Neural cell (in vitro differentiated cells): ENCODE measurements at regions not wholly inside any gene's neighbourhood (a gene's known extent, or its start where the extent isn't known, plus 50 kb on each side); places are given as distances from the start of the nearest gene placed in this dataset.

Source experiments
- H2AFZ ChIP-seq: fragments of 200-600, 300-800 bp; sonication (generic), shearing (Covaris generic); 2 replicates; pipeline ENCODE4 v1.6.0; 2014; ENCODE audit warnings: low read depth, mild to moderate bottlenecking, antibody characterized with exemption, low read length, moderate library complexity
- H3F3A ChIP-seq: fragments of 200-600 bp; shearing (Covaris generic); 2 replicates; pipeline ENCODE4 v1.6.1; 2016; ENCODE audit warnings: mild to moderate bottlenecking, moderate library complexity, mixed read lengths, antibody characterized with exemption, low read length; ENCODE audit not compliant: insufficient read depth, poor library complexity, severe bottlenecking
- H3K27ac ChIP-seq: fragments of 200-600, 300-800 bp; sonication (generic), shearing (Covaris generic); 2 replicates; pipeline ENCODE4 v1.5.1; 2014; ENCODE audit warnings: mild to moderate bottlenecking, low read length, moderate library complexity
- H3K27me3 ChIP-seq: fragments of 300-800, 200-600 bp; sonication (generic), shearing (Covaris generic); 2 replicates; pipeline ENCODE4 v1.6.0; 2014; ENCODE audit warnings: mild to moderate bottlenecking, low read depth, low read length, moderate library complexity; ENCODE audit not compliant: insufficient read depth
- H3K36me3 ChIP-seq: fragments of 300-800, 200-600 bp; sonication (generic), shearing (Covaris generic); 2 replicates; pipeline ENCODE4 v1.5.1; 2014; ENCODE audit warnings: mild to moderate bottlenecking, antibody characterized with exemption, low read length, moderate library complexity; ENCODE audit not compliant: insufficient read depth
- H3K4me2 ChIP-seq: fragments of 300-800, 200-600 bp; sonication (generic), shearing (Covaris generic); 2 replicates; pipeline ENCODE4 v1.6.0; 2014; ENCODE audit warnings: mild to moderate bottlenecking, low read length
- H3K4me3 ChIP-seq: fragments of 300-800, 200-600 bp; sonication (generic), shearing (Covaris generic); 2 replicates; pipeline ENCODE4 v1.5.1; 2014; ENCODE audit warnings: mild to moderate bottlenecking, low read length, moderate library complexity
- H3K79me2 ChIP-seq: fragments of 200-600 bp; shearing (Covaris generic); replicated peaks from 2 replicates; pipeline ENCODE4 v1.6.0; 2014; ENCODE audit warnings: mild to moderate bottlenecking, low read length, moderate library complexity; ENCODE audit not compliant: insufficient read depth
- H3K9ac ChIP-seq: fragments of 300-800, 200-600 bp; sonication (generic), shearing (Covaris generic); 2 replicates; pipeline ENCODE4 v1.6.1; 2016; ENCODE audit warnings: mild to moderate bottlenecking, low read length, mixed read lengths
- H3K9me2 ChIP-seq: fragments of 200-600 bp; shearing (Covaris generic); 2 replicates; pipeline ENCODE4 v1.6.1; 2016; ENCODE audit warnings: mild to moderate bottlenecking, low read length, mixed read lengths; ENCODE audit not compliant: insufficient read depth
- H3K9me3 ChIP-seq: fragments of 200-600, 300-800 bp; sonication (generic), shearing (Covaris generic); 2 replicates; pipeline ENCODE4 v1.6.1; 2016; ENCODE audit warnings: mild to moderate bottlenecking, mixed run types, low read length, moderate library complexity, mixed read lengths
- H4K20me1 ChIP-seq: fragments of 200-600 bp; shearing (Covaris generic); 2 replicates; pipeline ENCODE4 v1.6.1; 2016; ENCODE audit warnings: mild to moderate bottlenecking, mixed run types; ENCODE audit not compliant: insufficient read depth
- CTCF ChIP-seq: fragments of 450-650 bp; IDR thresholded peaks from 2 replicates; pipeline ENCODE4 v1.5.1; 2014; ENCODE audit warnings: antibody characterized with exemption, mild to moderate bottlenecking, moderate library complexity; ENCODE audit not compliant: poor library complexity, severe bottlenecking
- EP300 ChIP-seq: fragments of 450-650 bp; conservative IDR thresholded peaks from 2 replicates; pipeline ENCODE4 v1.6.1; 2014; ENCODE audit warnings: antibody characterized with exemption, mild to moderate bottlenecking, moderate library complexity; ENCODE audit not compliant: poor library complexity, severe bottlenecking
- EZH2 ChIP-seq: fragments of 200-600, 300-800 bp; shearing (Covaris generic), sonication (generic); IDR thresholded peaks from 2 replicates; pipeline ENCODE4 v1.6.1; 2014; ENCODE audit warnings: antibody characterized with exemption, low read length, borderline replicate concordance, mild to moderate bottlenecking; ENCODE audit not compliant: insufficient read depth, poor library complexity, severe bottlenecking
- MXI1 ChIP-seq: fragments of 450-650 bp; conservative IDR thresholded peaks from 2 replicates; pipeline ENCODE4 v1.6.1; 2014; ENCODE audit warnings: antibody characterized with exemption, mild to moderate bottlenecking; ENCODE audit not compliant: poor library complexity, severe bottlenecking
- POLR2AphosphoS5 ChIP-seq: IDR thresholded peaks from 2 replicates; pipeline ENCODE4 v1.6.1; 2012
- RAD21 ChIP-seq: fragments of 450-650 bp; conservative IDR thresholded peaks from 2 replicates; pipeline ENCODE4 v1.6.1; 2014; ENCODE audit warnings: antibody characterized with exemption, mild to moderate bottlenecking, moderate library complexity
- SMC3 ChIP-seq: fragments of 450-650 bp; conservative IDR thresholded peaks from 2 replicates; pipeline ENCODE4 v1.6.1; 2014; ENCODE audit warnings: antibody characterized with exemption, mild to moderate bottlenecking, moderate library complexity; ENCODE audit not compliant: poor library complexity
- TAF1 ChIP-seq: IDR thresholded peaks from 2 replicates; pipeline ENCODE4 v1.6.1; 2012; ENCODE audit warnings: low read depth
- TF ChIP-seq, protein P1 (sequence below): IDR thresholded peaks from 2 replicates; pipeline ENCODE4 v1.6.1; 2012; ENCODE audit warnings: borderline replicate concordance

DNA sequence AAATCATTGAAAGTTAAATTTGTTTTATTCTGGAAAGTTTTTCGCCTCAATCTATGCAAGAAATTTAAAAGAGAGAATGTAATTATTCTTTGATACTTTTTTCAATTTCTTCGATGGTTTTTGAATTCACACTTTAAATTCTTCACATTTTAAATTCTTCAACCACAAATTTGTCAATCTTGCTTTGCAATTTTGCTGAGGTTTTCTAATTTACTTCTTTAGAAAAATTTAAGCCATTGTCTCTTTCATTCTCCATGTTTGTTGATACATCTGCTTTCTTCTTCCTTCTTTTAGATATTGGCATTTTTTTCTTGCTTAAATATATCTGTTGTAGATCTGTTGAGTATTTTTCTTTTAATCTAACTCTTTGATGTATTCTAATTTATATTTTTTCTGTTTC lies 301.9 kb upstream of the DSEL start:
- H3K4me3 ChIP-seq, result no peak overlapping the region
- H3K4me2 ChIP-seq, result no peak overlapping the region
- H3K9ac ChIP-seq, result no peak overlapping the region
- no peaks in the 10 kb centered on the region for H3K36me3 ChIP-seq
- H3K9me3 ChIP-seq, result no peaks in the 10 kb centered on the region
- H3K79me2 ChIP-seq, result no peaks in the 10 kb centered on the region
- no peak overlapping the region for H2AFZ ChIP-seq
- H3F3A ChIP-seq, result no peaks in the 10 kb centered on the region
- no peaks in the 10 kb centered on the region for H4K20me1 ChIP-seq
- H3K9me2 ChIP-seq, result no peaks in the 10 kb centered on the region
- H3K27me3 ChIP-seq, result no peaks in the 10 kb centered on the region
- TF ChIP-seq SMC3 (no peak), CTCF (no peak), EP300 (no peak), TAF1 (no peak), MXI1 (no peak), RAD21 (no peak), POLR2AphosphoS5 (no peak), EZH2 (no peak)
- TF ChIP-seq, protein P1, sequence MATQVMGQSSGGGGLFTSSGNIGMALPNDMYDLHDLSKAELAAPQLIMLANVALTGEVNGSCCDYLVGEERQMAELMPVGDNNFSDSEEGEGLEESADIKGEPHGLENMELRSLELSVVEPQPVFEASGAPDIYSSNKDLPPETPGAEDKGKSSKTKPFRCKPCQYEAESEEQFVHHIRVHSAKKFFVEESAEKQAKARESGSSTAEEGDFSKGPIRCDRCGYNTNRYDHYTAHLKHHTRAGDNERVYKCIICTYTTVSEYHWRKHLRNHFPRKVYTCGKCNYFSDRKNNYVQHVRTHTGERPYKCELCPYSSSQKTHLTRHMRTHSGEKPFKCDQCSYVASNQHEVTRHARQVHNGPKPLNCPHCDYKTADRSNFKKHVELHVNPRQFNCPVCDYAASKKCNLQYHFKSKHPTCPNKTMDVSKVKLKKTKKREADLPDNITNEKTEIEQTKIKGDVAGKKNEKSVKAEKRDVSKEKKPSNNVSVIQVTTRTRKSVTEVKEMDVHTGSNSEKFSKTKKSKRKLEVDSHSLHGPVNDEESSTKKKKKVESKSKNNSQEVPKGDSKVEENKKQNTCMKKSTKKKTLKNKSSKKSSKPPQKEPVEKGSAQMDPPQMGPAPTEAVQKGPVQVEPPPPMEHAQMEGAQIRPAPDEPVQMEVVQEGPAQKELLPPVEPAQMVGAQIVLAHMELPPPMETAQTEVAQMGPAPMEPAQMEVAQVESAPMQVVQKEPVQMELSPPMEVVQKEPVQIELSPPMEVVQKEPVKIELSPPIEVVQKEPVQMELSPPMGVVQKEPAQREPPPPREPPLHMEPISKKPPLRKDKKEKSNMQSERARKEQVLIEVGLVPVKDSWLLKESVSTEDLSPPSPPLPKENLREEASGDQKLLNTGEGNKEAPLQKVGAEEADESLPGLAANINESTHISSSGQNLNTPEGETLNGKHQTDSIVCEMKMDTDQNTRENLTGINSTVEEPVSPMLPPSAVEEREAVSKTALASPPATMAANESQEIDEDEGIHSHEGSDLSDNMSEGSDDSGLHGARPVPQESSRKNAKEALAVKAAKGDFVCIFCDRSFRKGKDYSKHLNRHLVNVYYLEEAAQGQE, result no peak
- H3K27ac ChIP-seq, result no peak overlapping the region

GRCh38 chr18:67815280-67815679 lies 298.8 kb upstream of the DSEL start:
- Histone ChIP-seq H3K27ac (no peak overlapping the region), H3K79me2 (no peaks in the 10 kb centered on the region), H3K27me3 (no peaks in the 10 kb centered on the region), H3K4me3 (no peak overlapping the region), H2AFZ (no peak overlapping the region), H3K36me3 (no peaks in the 10 kb centered on the region), H3K9me3 (no peaks in the 10 kb centered on the region), H3F3A (no peaks in the 10 kb centered on the region), H4K20me1 (no peaks in the 10 kb centered on the region), H3K9ac (no peak overlapping the region), H3K9me2 (no peaks in the 10 kb centered on the region), H3K4me2 (no peak overlapping the region)
- TF ChIP-seq EZH2 (no peak), EP300 (no peak), SMC3 (no peak), POLR2AphosphoS5 (no peak), MXI1 (no peak), RAD21 (no peak), TAF1 (no peak), CTCF (no peak)
- TF ChIP-seq, protein P1, result no peak
